Osteoblast (primary cell): ENCODE measurements at regions not wholly inside any gene's neighbourhood (a gene's known extent, or its start where the extent isn't known, plus 50 kb on each side); places are given as distances from the start of the nearest gene placed in this dataset.

Experiments used
- DNase-seq: peaks from one replicate; pipeline ENCODE4 v3.0.0; 2011; ENCODE audit warnings: low spot score, mixed read lengths; ENCODE audit not compliant: insufficient read length; ENCODE audit errors: missing footprints
- H2AFZ ChIP-seq: 2 replicates; pipeline ENCODE4 v1.6.0; 2011; ENCODE audit warnings: mild to moderate bottlenecking, low read length
- H3K27ac ChIP-seq: 2 replicates; pipeline ENCODE4 v1.5.1; 2011; ENCODE audit warnings: mild to moderate bottlenecking, low read depth, low read length, moderate library complexity
- H3K27me3 ChIP-seq: 2 replicates; pipeline ENCODE4 v1.6.0; 2012; ENCODE audit warnings: mild to moderate bottlenecking, control low read depth, inconsistent platforms, low read length, moderate library complexity; ENCODE audit not compliant: insufficient read depth
- H3K36me3 ChIP-seq: 2 replicates; pipeline ENCODE4 v1.5.1; 2011; ENCODE audit warnings: mild to moderate bottlenecking, low read length, control low read depth, moderate library complexity; ENCODE audit not compliant: insufficient read depth
- H3K4me1 ChIP-seq: 2 replicates; pipeline ENCODE4 v1.5.1; 2011; ENCODE audit warnings: mild to moderate bottlenecking, low read length, control low read depth, moderate library complexity; ENCODE audit not compliant: insufficient read depth
- H3K4me2 ChIP-seq: 2 replicates; pipeline ENCODE4 v1.6.0; 2011; ENCODE audit warnings: mild to moderate bottlenecking, low read length; ENCODE audit not compliant: insufficient read depth
- H3K4me3 ChIP-seq: fragments of 200-600 bp; sonication (generic); 3 replicates; pipeline ENCODE4 v1.5.1; 2012; ENCODE audit warnings: mild to moderate bottlenecking, low read length, inconsistent platforms; ENCODE audit not compliant: insufficient read depth
- H3K79me2 ChIP-seq: 2 replicates; pipeline ENCODE4 v1.6.0; 2012; ENCODE audit warnings: mild to moderate bottlenecking, low read length, control low read depth, inconsistent platforms; ENCODE audit not compliant: insufficient read depth
- H3K9me3 ChIP-seq: 2 replicates; pipeline ENCODE4 v1.5.1; 2011; ENCODE audit warnings: low read depth, low read length, control low read depth
- H4K20me1 ChIP-seq: 2 replicates; pipeline ENCODE4 v1.6.0; 2012; ENCODE audit warnings: mild to moderate bottlenecking, low read length, control low read depth; ENCODE audit not compliant: insufficient read depth
- TF ChIP-seq, protein P1 (sequence below): IDR thresholded peaks from 2 replicates; pipeline ENCODE4 v1.5.1; 2011; ENCODE audit warnings: mild to moderate bottlenecking, low read depth, low read length, moderate library complexity; ENCODE audit errors: extremely low read depth

DNA sequence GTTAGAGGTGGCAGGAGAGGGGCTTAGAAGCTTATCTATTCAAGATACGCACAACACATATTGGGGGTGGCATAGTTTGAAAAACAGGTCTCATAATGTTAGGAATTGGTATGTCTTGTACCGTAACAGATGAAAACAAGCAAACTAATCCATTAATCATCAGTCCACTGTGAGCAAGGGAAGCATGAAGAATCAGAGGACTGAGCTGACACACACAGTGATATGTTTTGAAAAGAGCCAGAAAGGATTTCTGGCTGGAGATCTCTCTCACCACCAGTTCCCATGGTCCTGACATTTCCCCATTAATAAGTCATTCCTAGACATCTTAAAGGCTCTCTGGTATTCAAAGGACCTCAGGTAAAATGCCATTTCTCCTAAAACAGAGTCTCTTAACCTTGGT is 158.8 kb upstream of the PHACTR1 start:
- TF ChIP-seq, protein P1, sequence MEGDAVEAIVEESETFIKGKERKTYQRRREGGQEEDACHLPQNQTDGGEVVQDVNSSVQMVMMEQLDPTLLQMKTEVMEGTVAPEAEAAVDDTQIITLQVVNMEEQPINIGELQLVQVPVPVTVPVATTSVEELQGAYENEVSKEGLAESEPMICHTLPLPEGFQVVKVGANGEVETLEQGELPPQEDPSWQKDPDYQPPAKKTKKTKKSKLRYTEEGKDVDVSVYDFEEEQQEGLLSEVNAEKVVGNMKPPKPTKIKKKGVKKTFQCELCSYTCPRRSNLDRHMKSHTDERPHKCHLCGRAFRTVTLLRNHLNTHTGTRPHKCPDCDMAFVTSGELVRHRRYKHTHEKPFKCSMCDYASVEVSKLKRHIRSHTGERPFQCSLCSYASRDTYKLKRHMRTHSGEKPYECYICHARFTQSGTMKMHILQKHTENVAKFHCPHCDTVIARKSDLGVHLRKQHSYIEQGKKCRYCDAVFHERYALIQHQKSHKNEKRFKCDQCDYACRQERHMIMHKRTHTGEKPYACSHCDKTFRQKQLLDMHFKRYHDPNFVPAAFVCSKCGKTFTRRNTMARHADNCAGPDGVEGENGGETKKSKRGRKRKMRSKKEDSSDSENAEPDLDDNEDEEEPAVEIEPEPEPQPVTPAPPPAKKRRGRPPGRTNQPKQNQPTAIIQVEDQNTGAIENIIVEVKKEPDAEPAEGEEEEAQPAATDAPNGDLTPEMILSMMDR = no peak

DNA sequence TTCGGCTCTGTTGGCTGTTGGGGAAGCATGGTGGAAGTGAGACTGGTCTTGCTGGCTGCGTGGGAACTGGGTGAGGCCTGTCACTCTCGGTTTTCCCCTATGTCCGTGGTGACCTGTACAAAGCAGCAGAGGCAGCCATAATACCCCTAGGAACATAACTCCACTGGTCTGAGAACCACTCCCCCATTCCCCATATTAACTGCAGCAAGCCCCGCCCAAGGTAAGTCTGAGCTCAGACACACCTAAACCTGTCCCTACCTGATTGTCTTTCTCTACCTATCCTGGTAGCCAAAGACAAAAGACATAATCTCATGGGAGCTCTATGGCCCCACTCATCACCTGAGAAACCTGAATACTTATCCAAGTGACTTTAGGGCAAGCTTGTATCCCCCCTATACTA is 156.3 kb upstream of the PHACTR1 start:
- H3K79me2 ChIP-seq = no peaks in the 10 kb centered on the region
- H3K4me3 ChIP-seq = no peak overlapping the region
- H3K27me3 ChIP-seq = no peaks in the 10 kb centered on the region
- H2AFZ ChIP-seq = no peak overlapping the region
- no peak overlapping the region for H3K27ac ChIP-seq
- H3K4me1 ChIP-seq = no peaks in the 10 kb centered on the region
- H3K4me2 ChIP-seq = no peak overlapping the region
- no peaks in the 10 kb centered on the region for H3K9me3 ChIP-seq
- TF ChIP-seq, protein P1 = no peak
- no peaks in the 10 kb centered on the region for H3K36me3 ChIP-seq
- no peaks in the 10 kb centered on the region for H4K20me1 ChIP-seq
- DNase-seq = no peak

More for the DNA sequence above, 158.8 kb upstream of the PHACTR1 start:
- Histone ChIP-seq H3K79me2 (no peaks in the 10 kb centered on the region), H3K27me3 (no peaks in the 10 kb centered on the region), H3K4me2 (no peak overlapping the region), H3K27ac (no peak overlapping the region), H3K36me3 (no peaks in the 10 kb centered on the region), H4K20me1 (no peaks in the 10 kb centered on the region), H3K4me3 (no peak overlapping the region), H3K9me3 (no peaks in the 10 kb centered on the region), H2AFZ (peak overlapping the region; percentile 44), H3K4me1 (no peaks in the 10 kb centered on the region)
- no peak for DNase-seq

DNA sequence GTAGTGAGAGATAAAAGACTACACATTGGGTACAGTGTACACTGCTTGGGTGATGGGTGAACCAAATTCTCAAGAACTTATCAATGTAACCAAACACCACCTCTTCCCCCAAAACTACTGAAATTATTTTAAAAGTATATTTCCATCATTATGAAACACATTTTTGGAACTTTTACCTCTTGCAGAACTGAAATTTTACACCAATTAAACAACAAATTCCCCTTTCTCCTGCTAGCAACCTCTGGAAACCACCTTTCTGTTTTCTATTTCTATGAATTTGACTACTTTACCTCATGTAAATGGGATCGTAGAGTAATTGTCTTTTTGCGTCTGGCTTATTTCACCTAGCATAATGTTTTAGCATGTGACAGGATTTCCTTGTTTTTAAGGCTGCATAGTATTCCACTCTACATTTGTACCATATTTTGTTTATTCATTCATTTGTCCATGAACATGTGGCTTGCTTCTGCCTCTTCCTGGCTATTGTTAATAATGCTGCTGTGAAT is 149.9 kb upstream of the PHACTR1 start:
- Histone ChIP-seq H2AFZ (no peak overlapping the region), H3K4me2 (no peak overlapping the region), H3K27me3 (no peaks in the 10 kb centered on the region), H3K27ac (no peak overlapping the region), H3K4me1 (no peaks in the 10 kb centered on the region), H3K79me2 (no peaks in the 10 kb centered on the region), H3K4me3 (no peak overlapping the region), H3K9me3 (no peaks in the 10 kb centered on the region), H4K20me1 (no peaks in the 10 kb centered on the region), H3K36me3 (no peaks in the 10 kb centered on the region)
- TF ChIP-seq, protein P1 = no peak
- DNase-seq = no peak

DNA sequence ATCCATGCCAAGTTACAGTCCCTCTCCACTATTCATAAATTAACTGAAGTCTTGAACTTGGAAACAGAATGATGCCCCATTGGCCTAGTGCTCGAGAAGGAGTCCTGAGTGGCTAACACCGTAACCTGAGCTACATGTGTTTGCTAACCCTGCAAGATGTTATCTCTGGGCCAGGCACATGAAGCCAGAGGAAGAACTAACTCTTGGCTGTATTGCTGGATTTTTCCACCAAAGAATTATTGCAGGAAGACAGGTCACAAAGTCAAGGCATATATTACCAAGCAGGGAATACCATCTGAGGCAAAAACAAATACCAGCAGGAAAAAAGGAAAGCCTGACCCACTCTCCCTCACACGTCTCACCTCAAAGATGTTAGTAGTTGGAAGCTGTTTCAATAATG is 148.9 kb upstream of the PHACTR1 start:
- H3K4me1 ChIP-seq = peaks cover 1% of the 10 kb centered on the region

More for the DNA sequence above, 148.9 kb upstream of the PHACTR1 start:
- TF ChIP-seq, protein P1 = no peak
- Histone ChIP-seq H3K4me3 (no peak overlapping the region), H3K9me3 (no peaks in the 10 kb centered on the region), H3K36me3 (no peaks in the 10 kb centered on the region), H3K27ac (no peak overlapping the region), H2AFZ (no peak overlapping the region), H3K79me2 (no peaks in the 10 kb centered on the region), H3K4me2 (no peak overlapping the region), H3K27me3 (no peaks in the 10 kb centered on the region), H4K20me1 (no peaks in the 10 kb centered on the region)
- DNase-seq = no peak
